LNCAP (cell line): ENCODE measurements at regions not wholly inside any gene's neighbourhood (a gene's known extent, or its start where the extent isn't known, plus 50 kb on each side); places are given as distances from the start of the nearest gene placed in this dataset.

ENCODE experiments used
- TF ChIP-seq, protein P1 (sequence below): fragments of 450-650 bp; IDR thresholded peaks from 2 replicates; pipeline ENCODE4 v1.5.1; 2017; ENCODE audit warnings: mild to moderate bottlenecking

DNA sequence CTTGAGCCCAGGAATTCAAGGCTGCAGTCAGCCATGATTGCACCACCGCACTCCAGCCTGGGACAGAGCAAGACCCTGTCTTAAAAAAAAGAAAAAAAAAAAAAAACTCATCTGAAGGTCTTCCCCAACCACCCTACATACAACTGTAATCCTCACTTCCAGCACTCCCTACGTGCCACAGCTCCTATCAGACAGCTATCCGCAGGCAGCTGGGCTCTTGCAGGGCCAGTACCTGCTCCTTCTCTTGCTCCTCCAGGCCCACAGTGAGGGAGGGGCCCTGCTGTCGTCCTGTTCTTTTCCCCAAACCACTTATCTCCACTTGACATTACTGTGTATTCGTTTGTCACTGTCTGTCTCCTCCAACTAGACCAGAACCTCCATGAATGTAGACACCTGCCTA lies 156.1 kb upstream of the NECTIN1 start:
- TF ChIP-seq, protein P1, sequence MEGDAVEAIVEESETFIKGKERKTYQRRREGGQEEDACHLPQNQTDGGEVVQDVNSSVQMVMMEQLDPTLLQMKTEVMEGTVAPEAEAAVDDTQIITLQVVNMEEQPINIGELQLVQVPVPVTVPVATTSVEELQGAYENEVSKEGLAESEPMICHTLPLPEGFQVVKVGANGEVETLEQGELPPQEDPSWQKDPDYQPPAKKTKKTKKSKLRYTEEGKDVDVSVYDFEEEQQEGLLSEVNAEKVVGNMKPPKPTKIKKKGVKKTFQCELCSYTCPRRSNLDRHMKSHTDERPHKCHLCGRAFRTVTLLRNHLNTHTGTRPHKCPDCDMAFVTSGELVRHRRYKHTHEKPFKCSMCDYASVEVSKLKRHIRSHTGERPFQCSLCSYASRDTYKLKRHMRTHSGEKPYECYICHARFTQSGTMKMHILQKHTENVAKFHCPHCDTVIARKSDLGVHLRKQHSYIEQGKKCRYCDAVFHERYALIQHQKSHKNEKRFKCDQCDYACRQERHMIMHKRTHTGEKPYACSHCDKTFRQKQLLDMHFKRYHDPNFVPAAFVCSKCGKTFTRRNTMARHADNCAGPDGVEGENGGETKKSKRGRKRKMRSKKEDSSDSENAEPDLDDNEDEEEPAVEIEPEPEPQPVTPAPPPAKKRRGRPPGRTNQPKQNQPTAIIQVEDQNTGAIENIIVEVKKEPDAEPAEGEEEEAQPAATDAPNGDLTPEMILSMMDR: no peak

DNA sequence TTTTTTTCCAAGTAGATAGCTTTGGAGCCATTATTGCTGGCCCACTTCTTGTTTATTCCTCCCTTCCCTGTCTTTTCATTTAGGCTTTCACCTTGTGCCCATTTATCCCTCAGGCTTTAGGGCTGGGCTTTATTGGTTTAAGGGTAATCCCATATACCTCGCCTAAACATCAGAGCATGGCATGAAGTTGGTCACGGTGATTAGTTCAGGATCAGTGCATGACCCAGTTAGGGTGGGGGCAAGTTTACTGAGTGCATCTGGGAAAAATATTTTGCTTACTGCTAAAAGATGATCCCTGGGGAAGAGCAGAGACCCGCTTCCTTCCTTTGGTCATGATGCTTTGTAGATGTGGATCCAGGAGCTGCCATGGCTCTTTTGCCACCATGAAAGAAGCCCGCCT lies 153.3 kb upstream of the NECTIN1 start:
- TF ChIP-seq, protein P1: no peak

GRCh38 chr11:119880873-119881272 lies 151.9 kb upstream of the NECTIN1 start:
- TF ChIP-seq, protein P1: no peak

- TF ChIP-seq, protein P1: no peak
Observed at GRCh38 chr11:119880143-119880542, 151.1 kb upstream of the NECTIN1 start.

GRCh38 chr11:119878990-119879389 lies 150.0 kb upstream of the NECTIN1 start:
- TF ChIP-seq, protein P1: no peak

DNA sequence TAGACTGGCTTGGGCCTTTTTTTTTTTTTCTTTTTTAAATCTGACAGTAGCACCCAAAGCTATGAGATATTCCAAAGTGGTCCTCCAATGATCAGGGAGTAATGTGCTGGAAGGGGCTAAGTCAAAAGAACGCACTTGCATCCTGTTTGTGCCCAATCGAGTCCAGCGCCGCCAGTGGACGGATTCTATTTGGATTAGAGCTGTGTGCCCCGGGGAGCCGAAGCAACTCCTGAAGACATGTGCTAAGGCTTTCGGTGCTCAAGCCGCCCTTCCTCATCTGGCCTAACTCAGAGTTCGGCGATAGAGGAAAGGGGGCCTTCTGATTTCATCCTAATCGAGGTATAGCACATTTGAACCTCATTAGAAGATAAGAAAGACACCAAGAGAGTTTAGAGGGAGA lies 147.8 kb upstream of the NECTIN1 start:
- TF ChIP-seq, protein P1: no peak

DNA sequence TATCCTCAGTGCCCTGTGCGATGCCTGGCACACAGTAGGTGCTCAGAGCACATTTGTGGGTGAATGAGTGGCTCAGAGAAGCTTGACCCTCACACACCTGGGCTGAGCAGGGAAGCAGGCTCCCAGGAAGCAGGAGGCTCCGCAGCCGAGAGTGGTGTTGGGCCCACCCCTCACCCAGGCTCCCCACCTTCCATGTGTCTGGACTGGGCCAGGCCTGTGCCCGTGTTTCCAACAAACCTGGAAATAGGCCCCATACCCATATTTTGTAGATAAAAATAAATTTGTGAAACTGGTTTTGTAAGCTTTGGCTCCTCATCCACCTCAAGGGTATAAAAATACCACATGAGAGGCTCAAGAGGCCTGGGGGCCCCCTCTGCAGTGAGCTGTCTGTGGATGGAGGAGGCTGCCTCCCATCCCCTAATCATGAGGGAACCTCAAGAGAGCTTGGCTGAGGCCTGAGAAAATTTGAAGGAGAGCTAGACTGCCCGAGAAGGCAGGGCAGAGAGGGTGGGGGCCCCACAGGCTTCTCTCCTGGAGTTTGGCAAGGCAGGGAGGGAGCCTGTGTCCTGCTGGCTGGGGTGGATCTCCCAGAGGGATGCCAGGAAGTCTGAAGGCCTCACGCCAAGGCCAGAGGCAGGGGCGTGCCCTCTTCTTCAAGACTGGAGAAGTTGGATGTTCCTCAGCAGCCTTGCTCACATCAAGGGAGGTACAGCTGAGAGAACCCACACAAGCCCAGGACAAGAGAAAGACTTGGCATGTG lies 147.0 kb upstream of the NECTIN1 start:
- TF ChIP-seq, protein P1: no peak
